GM21367 (cell line): ENCODE measurements at regions not wholly inside any gene's neighbourhood (a gene's known extent, or its start where the extent isn't known, plus 50 kb on each side); places are given as distances from the start of the nearest gene placed in this dataset.

Experiments used
- ATAC-seq: cut with Tn5 transposase; IDR thresholded peaks from one replicate; pipeline ENCODE4 v1.9.1; 2021; ENCODE audit not compliant: unreplicated experiment

DNA sequence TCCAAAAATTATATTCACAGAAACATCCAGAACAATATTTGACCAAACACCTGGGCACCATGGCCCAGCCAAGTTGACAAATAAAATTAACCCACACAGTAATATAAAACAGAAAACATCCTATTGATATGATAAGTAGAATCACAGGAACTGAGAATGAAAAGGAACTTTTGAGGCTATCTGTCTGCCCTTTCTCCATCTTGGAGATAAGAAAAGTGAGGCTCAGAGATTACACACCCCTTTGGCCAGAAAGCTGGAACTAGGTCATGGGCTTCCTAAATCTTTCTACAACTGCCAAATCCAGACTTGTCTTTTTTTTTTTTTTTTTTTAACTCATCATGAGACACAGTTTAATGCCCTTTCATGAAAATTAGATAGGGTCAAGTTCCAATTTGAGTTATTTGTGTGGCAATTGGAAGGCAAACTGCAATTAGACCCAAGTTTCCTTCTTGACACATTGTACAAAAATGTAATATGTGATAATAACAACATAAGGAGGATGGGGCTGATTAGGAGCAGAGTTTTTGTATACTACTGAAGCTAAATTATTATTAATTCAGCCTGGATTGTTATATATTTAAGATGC lies 137.2 kb downstream of the RPL22L1 start:
- no peak for ATAC-seq

DNA sequence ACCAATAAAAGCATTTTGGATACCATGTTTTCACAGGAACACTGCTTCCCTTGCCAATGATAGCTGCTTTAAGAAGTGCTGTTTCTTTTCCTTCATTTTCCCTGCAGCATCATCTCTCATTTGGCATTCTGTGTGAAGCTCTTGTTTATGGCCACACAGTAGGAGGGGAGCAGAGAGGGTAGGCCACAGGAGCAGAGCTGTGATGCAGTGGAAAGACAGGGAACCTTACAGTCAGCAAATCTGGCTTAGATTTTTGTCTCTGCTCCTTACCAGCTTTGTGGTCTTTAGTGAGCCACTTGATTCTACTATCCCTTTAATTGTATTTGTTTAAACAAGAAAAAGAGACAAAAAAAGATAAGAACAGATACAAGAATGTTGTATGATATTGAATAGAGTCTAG lies 138.7 kb downstream of the RPL22L1 start:
- ATAC-seq = no peak

DNA sequence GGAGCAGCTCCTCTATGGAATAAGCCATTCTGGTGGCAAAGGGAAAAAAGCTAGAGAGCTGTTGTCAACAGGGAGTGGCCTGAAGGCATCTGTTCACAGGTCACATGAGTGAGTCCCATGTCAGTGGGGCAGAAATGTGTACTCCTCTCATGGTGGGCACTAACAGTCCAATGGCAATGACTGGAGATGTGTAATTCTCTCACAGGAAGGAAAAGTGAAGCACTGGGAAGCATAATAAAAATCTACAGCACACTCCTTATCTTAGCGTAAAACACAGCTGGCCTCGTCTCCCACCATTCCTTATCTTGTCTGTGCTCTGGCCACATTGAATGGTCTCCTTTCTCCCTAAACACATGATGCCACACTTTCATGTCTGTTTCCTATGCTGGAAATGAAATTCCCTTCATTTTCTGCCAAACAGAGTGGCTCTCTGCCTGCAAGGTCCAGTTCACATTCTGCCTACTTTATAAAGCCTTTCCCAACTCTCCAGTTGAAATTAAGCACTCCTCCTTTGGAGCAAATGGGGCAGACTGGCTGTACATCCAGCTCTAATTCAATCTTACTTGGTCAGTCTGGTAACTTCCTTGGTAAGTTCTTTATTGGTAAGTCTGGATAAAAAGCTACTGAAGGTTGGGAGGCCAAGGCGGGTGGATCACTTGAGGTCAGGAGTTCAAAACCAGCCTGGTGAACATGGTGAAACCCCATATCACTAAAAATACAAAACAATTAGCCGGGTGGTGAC lies 139.8 kb downstream of the RPL22L1 start:
- no peak for ATAC-seq

DNA sequence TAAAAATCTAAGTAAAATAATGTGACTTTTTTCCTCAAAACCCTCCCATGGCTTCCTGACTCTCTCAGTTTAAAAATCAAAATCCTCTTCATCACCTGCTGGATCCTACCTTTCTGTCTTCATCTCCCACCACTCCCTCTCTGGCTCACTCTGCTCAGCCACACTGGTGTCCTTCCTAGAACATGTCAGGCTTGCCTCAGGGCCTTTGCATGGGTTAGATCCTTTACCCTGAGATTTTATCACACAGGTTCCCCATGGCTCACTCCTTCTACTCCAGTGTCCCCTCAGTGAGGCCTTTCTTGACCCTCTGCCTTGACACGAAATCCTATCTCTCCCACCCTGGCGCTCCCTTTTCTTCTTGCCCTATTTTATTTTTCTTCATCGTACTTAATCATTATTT lies 141.8 kb downstream of the RPL22L1 start:
- ATAC-seq = no peak

DNA sequence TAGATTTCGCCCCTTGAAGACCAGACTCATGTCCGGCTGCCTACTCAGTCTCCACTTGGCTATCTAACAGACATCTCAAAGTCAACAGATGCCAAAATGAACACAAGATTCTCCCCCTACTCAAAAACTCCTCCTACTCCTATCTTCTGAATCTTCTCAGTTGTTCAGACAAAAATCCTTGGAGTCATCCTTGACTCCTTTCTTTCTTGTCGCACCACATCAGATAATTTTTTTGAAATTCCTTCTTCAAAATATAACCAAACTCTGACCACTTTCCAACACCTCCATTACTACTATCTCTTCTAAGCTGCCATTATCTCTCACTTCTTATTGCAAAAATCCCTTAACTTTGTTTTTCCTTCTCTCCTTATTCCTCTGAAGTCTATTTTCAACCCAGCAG lies 141.9 kb upstream of the SLC7A14 start:
- ATAC-seq = no peak

DNA sequence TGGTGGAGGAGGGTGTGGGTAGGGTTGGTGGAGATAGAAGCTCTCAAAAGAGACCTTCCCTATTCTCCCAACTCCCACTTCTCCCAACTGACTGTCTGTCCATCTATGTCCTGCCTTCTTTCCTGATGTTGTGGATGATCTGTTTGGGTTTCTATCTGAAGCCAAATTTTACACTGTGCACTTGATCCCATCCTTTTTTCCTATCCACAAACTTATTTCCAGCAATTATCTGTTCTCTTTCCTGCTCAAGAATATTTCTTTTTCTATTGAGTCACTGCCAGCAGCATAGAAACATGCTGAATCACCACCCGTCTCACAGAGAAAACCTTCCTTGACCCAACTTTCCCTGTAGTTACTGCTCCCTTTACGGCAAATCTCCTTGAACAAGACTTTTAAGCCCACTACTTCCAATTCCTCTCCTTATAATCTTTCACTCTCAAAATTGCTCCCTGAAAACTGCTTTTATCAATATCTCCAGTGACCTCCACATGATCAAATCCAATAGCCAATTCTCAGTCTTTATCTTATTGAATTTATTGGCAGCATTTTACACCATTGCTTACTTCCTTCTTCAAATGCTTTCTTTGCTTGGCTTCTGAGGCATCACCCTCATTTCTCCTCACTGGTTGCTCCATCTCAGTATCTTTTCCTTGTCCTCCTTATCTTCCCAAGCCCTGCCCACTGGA lies 141.2 kb upstream of the SLC7A14 start:
- no peak for ATAC-seq

DNA sequence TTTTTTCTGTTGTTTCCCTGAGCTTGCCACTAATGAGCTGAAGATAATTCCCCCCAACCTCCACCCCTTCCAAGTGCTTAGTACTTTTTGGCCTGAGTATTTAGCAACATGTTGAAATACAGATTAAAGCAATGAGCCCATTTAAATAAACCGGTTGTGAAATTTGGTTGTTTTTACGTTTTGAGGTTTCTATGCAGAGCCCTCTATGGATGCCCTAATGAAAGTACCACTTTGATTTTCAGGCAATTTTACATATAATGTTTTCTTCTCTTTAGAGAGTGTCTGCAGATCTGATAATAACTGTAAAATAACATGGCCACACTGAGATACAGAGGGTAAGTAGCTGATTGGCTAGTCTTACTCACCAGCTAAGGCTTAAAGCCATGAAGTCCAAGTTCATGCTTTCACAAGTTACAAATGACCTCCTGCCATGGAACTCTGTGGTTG lies 139.4 kb upstream of the SLC7A14 start:
- no peak for ATAC-seq

DNA sequence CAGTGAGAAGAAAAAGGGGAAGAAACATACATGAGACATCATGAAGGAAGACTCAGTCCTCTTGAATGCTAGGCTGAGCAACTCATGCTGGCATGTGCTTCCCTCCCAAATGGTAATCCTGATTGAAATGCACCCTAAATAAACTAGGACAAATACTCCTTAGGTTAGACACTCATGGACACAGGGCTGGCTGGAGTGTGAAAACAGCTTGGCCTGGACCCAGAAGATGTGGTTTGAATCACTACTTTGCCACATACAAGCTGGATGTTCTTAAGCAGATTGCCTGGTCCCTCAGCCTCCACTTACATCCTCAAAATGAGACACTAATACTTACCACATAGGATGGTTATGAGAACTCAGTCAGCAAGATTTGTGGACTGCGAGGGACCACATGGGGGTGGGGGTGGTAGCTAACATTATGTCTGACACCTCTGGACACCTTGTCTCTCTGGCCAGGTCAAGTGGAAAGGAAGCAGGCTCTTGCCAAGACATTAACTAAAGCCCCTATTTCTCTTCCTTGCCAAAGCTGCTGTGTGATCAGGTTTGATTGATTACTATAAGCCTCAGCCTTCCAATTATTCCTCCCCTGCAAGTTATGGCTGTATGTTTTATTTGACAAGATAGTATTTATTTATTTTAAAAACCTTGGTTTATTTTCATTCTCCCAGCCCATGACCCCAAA lies 138.9 kb upstream of the SLC7A14 start:
- ATAC-seq = no peak

DNA sequence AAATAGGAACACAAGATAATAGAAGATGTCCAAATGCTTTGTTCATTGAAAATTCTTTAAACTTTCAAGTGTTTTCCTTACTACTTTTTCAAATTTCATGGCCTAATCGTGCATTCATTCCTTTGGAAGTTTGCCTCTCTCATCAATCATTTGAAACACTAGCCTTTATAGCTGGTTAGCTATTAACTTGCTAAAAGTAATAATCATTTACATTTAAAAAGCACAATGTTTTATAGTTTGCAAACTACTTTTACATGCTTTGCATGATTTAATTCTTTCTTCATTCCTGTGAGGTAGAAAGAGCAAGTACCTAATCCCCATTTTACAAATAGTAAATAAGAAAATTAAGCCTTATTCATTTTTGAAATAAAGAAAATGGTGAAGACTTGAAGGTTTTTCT lies 137.4 kb upstream of the SLC7A14 start:
- ATAC-seq = no peak

DNA sequence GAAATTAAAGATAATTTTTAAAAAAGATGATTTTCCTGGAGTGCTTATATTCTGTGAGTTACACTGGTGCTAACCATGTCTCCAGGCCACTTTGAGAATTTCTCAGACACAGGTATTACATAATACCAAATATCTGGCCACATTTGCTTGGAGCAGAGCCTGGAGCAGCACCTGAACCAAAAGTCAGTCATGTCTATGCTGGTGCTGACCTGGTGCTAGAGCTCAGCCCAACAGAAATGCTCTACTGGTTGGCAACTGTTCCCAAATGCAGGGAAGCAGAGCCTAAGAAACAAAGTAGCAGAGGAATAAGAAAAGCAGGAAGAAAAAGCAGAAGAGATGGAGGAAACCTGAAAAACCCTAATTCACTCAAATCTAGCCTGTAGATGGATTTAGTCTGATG lies 135.7 kb upstream of the SLC7A14 start:
- ATAC-seq = no peak

DNA sequence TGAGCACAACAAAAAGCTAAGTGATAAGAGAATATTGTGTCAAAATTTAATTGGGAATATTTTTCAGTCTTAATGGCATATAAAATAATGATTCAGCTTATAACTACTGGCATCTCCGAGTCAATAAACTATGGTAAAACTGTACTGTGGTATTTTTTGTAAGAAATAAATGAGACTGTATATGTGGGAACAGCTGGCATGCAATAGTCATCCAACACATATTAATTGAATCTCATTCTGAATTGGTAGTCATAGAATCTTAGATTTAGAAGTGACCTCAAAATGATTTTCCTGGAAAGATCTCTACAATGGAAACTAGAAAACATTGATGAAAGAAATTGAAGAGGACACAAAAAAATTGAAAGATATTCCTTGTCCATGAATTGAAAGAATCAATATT lies 133.4 kb upstream of the SLC7A14 start:
- ATAC-seq = no peak

DNA sequence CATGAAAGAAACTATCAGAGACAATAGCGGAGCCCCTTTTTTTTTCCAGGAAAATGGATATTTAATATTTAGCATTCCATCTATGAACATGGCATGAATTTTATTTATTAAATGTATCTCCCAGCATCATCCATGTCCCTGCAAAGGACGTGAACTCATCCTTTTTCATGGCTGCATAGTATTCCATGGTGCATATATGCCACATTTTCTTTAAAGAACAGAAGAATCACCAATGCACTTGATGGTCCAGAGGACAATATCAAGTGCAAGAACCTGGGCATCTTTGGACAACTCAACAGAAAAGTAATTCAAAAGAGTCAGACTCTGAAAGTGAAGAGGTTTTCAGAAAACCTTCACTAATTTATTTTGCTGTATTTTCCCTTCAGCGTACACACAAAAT lies 133.0 kb upstream of the SLC7A14 start:
- ATAC-seq = no peak

DNA sequence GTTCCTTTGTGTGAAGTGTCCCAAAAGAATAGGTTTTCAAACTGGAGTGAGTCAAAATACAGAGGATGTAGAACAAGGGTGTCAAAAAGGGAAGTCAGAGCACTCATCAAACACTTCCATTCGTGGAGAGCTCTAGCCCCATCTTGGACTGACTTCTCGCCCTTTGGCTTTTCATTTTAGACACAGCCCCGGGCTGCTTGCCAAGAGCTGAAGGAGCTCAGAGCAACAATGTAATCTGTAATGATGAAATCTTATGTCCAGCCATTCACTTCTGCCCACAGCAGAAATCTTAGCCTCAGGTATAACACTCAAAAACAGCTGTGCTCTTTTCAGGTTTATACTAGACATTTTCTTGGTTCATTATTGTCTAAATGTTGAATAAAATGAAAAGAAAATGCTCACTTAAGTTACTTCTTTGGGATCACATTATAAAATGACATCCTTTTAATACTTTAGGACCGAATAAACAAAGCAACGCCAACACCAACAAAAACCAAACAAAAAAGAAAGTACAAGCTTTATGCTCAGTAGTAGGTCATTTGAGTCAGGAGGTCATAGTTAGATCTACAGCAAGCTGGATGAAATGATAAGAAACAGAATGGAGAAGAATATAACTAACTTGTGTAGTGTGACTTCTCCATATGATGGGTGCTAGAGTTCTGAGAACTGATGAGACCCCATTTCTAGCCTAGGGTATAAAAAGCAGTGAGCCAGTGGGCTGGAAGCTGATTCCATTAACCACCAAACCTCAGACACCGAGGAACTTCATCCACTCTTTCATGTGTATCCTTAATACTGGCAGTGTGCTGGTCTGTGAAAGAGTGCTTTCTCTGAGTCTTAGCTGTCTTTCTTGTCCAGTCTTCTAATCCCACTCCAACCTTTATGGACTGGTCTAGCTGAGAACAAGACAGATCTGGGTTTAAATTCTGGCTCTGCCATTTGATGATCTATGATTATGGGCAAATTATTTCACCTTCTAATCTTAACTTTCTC lies 131.8 kb upstream of the SLC7A14 start:
- ATAC-seq = no peak

DNA sequence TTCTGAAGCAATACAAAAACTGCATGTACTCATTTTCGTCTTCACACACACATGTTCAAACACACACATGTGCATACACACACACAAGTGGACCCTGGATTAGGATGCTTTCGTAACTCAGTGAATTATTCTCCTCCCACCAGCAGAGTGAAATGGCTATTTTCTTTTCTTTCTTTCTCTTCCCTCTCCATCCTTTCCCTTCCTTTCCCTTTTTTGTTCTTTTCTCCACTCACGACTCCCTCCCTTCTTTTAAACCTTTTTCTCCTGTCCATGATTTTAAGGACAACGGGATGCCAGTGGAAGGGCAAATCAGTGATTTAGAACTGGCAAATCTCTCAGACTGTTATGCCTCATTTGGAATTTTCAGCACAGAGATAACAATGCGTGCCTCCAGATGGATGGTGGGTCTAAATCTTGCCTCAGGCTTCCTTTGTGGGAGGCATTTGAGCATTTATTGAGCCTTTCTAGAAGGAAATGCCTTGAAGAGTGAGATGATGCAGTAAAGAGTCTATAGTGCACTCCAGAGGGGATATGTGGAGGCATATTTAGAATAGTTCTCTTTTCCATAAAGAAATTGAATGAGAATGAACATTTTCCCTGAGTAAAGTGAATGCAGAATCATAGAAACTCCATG lies 130.4 kb upstream of the SLC7A14 start:
- ATAC-seq = no peak

DNA sequence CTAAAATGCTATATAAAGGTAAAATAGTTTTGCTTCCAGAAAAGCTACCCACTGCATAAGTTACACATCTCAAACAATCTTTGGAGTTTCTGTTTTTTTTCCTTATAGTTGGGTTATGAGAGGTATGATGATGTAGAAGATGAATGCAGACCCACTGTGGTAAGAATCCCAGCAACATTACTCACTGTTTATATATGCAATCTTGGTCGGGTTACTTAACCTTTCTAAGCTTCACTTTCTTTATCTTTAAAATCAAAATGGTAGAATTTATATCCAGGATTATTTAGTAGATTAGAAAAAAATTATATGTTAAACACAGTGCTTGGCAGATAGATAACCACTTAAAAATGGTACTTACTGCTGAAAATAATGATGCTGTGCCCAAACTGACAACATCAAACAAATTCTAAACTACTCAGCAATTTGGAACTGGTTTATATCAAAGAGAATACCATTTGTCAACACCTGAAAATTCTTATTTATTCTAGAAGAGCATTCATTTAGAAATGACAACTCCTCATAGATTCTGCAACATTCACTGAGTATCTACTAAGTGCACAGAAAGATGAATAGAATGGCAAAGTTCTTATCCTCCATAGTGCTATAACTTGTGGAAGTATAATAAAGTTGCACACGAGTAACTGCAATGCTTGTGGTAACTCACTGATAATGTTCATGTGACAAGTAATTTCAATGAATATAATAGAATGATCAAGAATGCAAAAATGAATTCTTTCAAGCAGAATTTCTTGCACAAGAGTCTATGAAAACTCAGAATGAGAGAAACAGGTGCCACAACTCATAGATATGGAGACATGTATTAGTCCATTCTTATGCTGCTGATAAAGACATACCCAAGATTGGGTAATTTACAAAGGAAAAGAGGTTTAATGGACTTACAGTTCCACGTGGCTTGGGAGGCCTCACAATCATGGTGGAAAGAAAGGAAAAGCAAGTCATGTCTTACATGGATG lies 129.0 kb upstream of the SLC7A14 start:
- ATAC-seq = no peak

DNA sequence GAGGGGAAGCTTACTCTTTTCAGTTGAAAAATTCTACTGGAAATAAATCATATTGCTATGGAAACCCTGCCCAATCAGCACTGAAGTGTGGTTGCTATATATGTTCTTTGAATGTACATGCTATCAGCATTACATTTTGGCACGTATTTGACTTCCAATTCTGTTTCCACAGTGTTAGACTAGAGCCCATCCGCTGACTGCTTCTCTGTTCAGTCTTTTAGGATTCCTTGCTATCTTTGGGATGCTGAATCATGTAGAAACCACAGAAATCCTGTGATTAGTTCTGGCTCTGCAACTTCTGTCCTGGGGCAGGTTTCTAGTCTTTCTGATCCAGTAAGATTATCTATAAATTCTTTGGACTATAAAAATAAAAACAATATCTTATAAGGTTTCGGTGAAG lies 128.2 kb upstream of the SLC7A14 start:
- ATAC-seq = no peak

DNA sequence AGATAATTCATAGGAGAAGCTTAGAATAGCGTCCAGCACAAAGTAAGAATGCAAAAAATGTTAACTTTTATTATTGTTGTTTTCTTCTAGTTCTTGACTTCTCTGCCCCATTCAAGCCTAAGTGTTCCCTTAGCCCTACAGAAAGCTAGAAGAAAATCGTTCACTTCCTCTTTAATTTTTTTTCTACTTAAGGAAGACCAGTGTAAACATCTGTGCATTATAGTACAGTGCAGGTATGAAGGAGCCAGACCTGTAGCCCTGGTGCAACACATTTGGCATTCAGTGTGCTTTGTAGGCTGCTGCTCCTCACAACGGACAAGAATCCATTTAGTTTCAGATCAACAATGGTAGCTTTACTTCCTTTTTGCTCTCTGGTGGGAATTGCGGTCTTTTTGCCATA lies 127.8 kb upstream of the SLC7A14 start:
- ATAC-seq = no peak

DNA sequence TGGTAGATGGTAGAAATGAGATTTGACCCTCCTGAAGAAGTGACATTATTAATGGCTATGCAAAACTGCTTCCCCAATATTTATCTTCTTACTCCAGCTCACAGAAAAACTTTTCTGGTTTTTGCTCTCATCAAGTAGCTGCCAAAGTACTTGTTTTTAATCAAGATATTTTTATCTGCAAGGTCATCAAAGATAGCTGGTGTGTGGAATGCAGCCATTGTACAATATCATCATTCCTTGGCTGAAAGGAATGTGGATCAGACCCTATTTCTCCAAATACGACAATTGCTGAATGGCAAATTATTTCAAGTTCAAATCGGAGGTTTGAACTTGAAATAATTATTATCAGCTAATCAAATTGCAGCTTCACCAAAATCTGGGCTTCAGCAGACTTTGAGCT lies 126.9 kb upstream of the SLC7A14 start:
- no peak for ATAC-seq

DNA sequence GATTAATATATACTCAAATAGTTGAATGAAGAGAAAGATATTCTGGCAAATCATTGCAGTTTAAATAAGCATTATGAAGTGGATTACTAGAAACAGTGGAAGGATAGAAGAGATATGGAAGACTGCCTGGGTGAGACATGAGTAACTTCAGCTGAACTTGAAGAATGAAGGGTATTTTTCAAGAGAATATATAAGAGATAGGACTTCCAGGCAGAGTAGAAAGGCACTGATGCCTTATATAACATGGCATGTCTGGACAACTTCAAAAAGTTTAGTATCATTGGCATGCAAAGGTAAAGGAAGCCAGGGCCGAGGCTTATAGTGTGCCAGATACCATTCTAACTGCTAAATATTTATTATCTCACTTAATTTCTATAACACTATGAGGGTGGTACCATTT lies 126.5 kb upstream of the SLC7A14 start:
- ATAC-seq = no peak
